DMS153 treated with DMSO at 0.1 percent for 48 hours (cell line): ENCODE measurements at regions not wholly inside any gene's neighbourhood (a gene's known extent, or its start where the extent isn't known, plus 50 kb on each side); places are given as distances from the start of the nearest gene placed in this dataset.
A peak's percentile ranks its signal among the peaks of the same experiment; 100 is the strongest.

ENCODE experiments used
- DNase-seq: peaks from one replicate; lab custom pipeline; 2025; ENCODE audit not compliant: unreplicated experiment; lab: John Stamatoyannopoulos, UW

GRCh38 chr6:128827675-128828464 is 55.1 kb upstream of the LAMA2 start:
- DNase-seq = no peak

GRCh38 chr6:128826606-128827005 is 56.3 kb upstream of the LAMA2 start:
- no peak for DNase-seq

- no peak for DNase-seq
Measured at GRCh38 chr6:128822271-128822670, 60.7 kb upstream of the LAMA2 start.

- no peak for DNase-seq
Measured at GRCh38 chr6:128821116-128821515, 61.8 kb upstream of the LAMA2 start.

- DNase-seq = no peak
Measured at GRCh38 chr6:128808856-128809255, 74.1 kb upstream of the LAMA2 start.

- peak; percentile 2 for DNase-seq
Measured at GRCh38 chr6:128807577-128807976, 75.4 kb upstream of the LAMA2 start.

GRCh38 chr6:128806261-128806660 is 76.7 kb upstream of the LAMA2 start:
- no peak for DNase-seq

GRCh38 chr6:128803911-128804310 is 79.0 kb upstream of the LAMA2 start:
- no peak for DNase-seq

GRCh38 chr6:128801621-128802020 is 81.3 kb upstream of the LAMA2 start:
- DNase-seq = no peak

GRCh38 chr6:128784266-128784665 is 98.7 kb upstream of the LAMA2 start:
- DNase-seq = no peak

- DNase-seq = no peak
Measured at GRCh38 chr6:128768187-128768586, 114.8 kb upstream of the LAMA2 start.

GRCh38 chr6:128767705-128768104 is 115.2 kb upstream of the LAMA2 start:
- DNase-seq = no peak

- DNase-seq = no peak
Measured at GRCh38 chr6:128767150-128767549, 115.8 kb upstream of the LAMA2 start.

- no peak for DNase-seq
Measured at GRCh38 chr6:128763599-128764300, 119.2 kb upstream of the LAMA2 start.

- no peak for DNase-seq
Measured at GRCh38 chr6:128759901-128760300, 123.0 kb upstream of the LAMA2 start.

- no peak for DNase-seq
Measured at GRCh38 chr6:128759447-128759846, 123.5 kb upstream of the LAMA2 start.

- DNase-seq = no peak
Measured at GRCh38 chr6:128757961-128758360, 125.0 kb upstream of the LAMA2 start.

GRCh38 chr6:128754658-128755256 is 128.2 kb upstream of the LAMA2 start:
- DNase-seq = no peak

GRCh38 chr6:128743974-128744765 is 138.8 kb upstream of the LAMA2 start:
- no peak for DNase-seq

- DNase-seq = no peak
Measured at GRCh38 chr6:128742900-128743299, 140.0 kb upstream of the LAMA2 start.

GRCh38 chr6:128740951-128741350 is 142.0 kb upstream of the LAMA2 start:
- no peak for DNase-seq
